ENCODE measurements at regions not wholly inside any gene's neighbourhood (a gene's known extent, or its start where the extent isn't known, plus 50 kb on each side); places are given as distances from the start of the nearest gene placed in this dataset.

- TF ChIP-seq CTCF (IDR thresholded peaks at IDR 0.05): no peak
- TF ChIP-seq POLR2AphosphoS5 (IDR thresholded peaks at IDR 0.05; ENCODE audit: low read depth, low read length): no peak
- no peak for TF ChIP-seq TCF7L2 (IDR thresholded peaks at IDR 0.05; ENCODE audit: low read depth, low read length)
- no peak for TF ChIP-seq REST (IDR thresholded peaks at IDR 0.05; ENCODE audit: insufficient read depth in 1 of 2, low read depth in 2 of 2, low read length in 1 of 2)
- TF ChIP-seq SIN3A (IDR thresholded peaks at IDR 0.05; ENCODE audit: borderline replicate concordance, insufficient read depth, low read depth, low read length): no peak
- no TSS peak for BruUV-seq (replicated peaks)
- Histone ChIP-seq H3K4me1 (ENCODE audit: control insufficient read depth, insufficient read depth, low read length) (no peaks in the 10 kb centered on the region), H3K9me3 (ENCODE audit: control insufficient read depth, insufficient read depth, low read depth, low read length) (no peaks in the 10 kb centered on the region), H3K27ac (ENCODE audit: low read length) (no peak overlapping the region), H3K27me3 (ENCODE audit: control insufficient read depth, insufficient read depth, low read length) (no peaks in the 10 kb centered on the region), H3K4me3 (ENCODE audit: low read depth in 2 of 2, low read length in 2 of 2) (no peak overlapping the region), H3K36me3 (ENCODE audit: control insufficient read depth, insufficient read depth, low read length) (no peaks in the 10 kb centered on the region)
- intact Hi-C loops (cut with micrococcal nuclease; ENCODE audit: unreplicated experiment) (no loop called here), in situ Hi-C loops (cut with HindIII; ENCODE audit: low pct_unique_long_range_greater_than_20kb, low sequenced_read_pairs) (no loop called here)
- ATAC-seq: no peak
- ChIA-PET POLR2A (no interaction called here), CTCF (interaction anchor here (0.8 kb wide), 1 partner anchor 210 kb away, joined by 8 read pairs; no protein-coding TSS in a partner anchor)
- DNase-seq (ENCODE audit: low read depth, low spot score): no peak
Measured at GRCh38 chr3:72086042-72086742, 301.2 kb upstream of the PROK2 start.

GRCh38 chr3:72085036-72085435 lies 300.1 kb upstream of the PROK2 start:
- in situ Hi-C loops (cut with HindIII; ENCODE audit: low pct_unique_long_range_greater_than_20kb, low sequenced_read_pairs): no loop called here
- TF ChIP-seq TCF7L2 (IDR thresholded peaks at IDR 0.05; ENCODE audit: low read depth, low read length): no peak
- TF ChIP-seq SIN3A (IDR thresholded peaks at IDR 0.05; ENCODE audit: borderline replicate concordance, insufficient read depth, low read depth, low read length): no peak
- no peak for TF ChIP-seq CTCF (IDR thresholded peaks at IDR 0.05)
- no peak for TF ChIP-seq REST (IDR thresholded peaks at IDR 0.05; ENCODE audit: insufficient read depth in 1 of 2, low read depth in 2 of 2, low read length in 1 of 2)
- no peak for TF ChIP-seq POLR2AphosphoS5 (IDR thresholded peaks at IDR 0.05; ENCODE audit: low read depth, low read length)
- intact Hi-C loops (cut with micrococcal nuclease; ENCODE audit: unreplicated experiment): no loop called here
- no TSS peak for BruUV-seq (replicated peaks)
- Histone ChIP-seq H3K36me3 (ENCODE audit: control insufficient read depth, insufficient read depth, low read length) (no peaks in the 10 kb centered on the region), H3K9me3 (ENCODE audit: control insufficient read depth, insufficient read depth, low read depth, low read length) (no peaks in the 10 kb centered on the region), H3K4me1 (ENCODE audit: control insufficient read depth, insufficient read depth, low read length) (no peaks in the 10 kb centered on the region), H3K27ac (ENCODE audit: low read length) (no peak overlapping the region), H3K4me3 (ENCODE audit: low read depth in 2 of 2, low read length in 2 of 2) (no peak overlapping the region), H3K27me3 (ENCODE audit: control insufficient read depth, insufficient read depth, low read length) (no peaks in the 10 kb centered on the region)
- ChIA-PET POLR2A (no interaction called here), CTCF (no interaction called here)
- no peak for ATAC-seq
- no peak for DNase-seq (ENCODE audit: low read depth, low spot score)
